Stimulated activated CD8-positive, alpha-beta memory T cell treated with anti-CD3 and anti-CD28 coated beads, Interleukin-15, amount 100 ng/mL, for 48 hours (primary cell): ENCODE measurements at regions not wholly inside any gene's neighbourhood (a gene's known extent, or its start where the extent isn't known, plus 50 kb on each side); places are given as distances from the start of the nearest gene placed in this dataset.
"Not testable (repeated sequence)": the region's sequence is repeated elsewhere in the genome, so short reads cannot be mapped to it uniquely, and the experiment has no call there.

Experiments used
- DNase-seq, 2 donors: peaks; one replicate each; pipeline ENCODE4 v3.0.0-alpha.2; 2020; ENCODE audit warnings: low read depth in 2 of 2

GRCh38 chr10:65133652-65134051 is 1612.5 kb downstream of the REEP3 start:
- DNase-seq, result no peak

- DNase-seq, result no peak
These were observed 1614.3 kb downstream of the REEP3 start for GRCh38 chr10:65135508-65135907.

- no peak for DNase-seq
These were observed 1621.6 kb downstream of the REEP3 start for GRCh38 chr10:65142641-65143435.

- DNase-seq, result no peak
These were observed 1622.5 kb downstream of the REEP3 start for GRCh38 chr10:65143723-65144122.

- no peak for DNase-seq
These were observed 1628.7 kb downstream of the REEP3 start for GRCh38 chr10:65149878-65150277.

- DNase-seq, result no peak
These were observed 1645.1 kb downstream of the REEP3 start for GRCh38 chr10:65166272-65166671.

- DNase-seq, result no peak
These were observed 1651.0 kb downstream of the REEP3 start for GRCh38 chr10:65172249-65172648.

- no peak for DNase-seq
These were observed 1655.8 kb downstream of the REEP3 start for GRCh38 chr10:65176994-65177393.

GRCh38 chr10:65183236-65183635 is 1662.0 kb downstream of the REEP3 start:
- DNase-seq, result no peak

GRCh38 chr10:65186668-65187067 is 1665.5 kb downstream of the REEP3 start:
- not testable (repeated sequence) for DNase-seq

- DNase-seq, result no peak
These were observed 1672.9 kb downstream of the REEP3 start for GRCh38 chr10:65194126-65194525.

GRCh38 chr10:65194555-65194954 is 1673.4 kb downstream of the REEP3 start:
- DNase-seq, result no peak

- DNase-seq, result no peak
These were observed 1674.9 kb downstream of the REEP3 start for GRCh38 chr10:65196111-65196510.

GRCh38 chr10:65197935-65198334 is 1676.7 kb downstream of the REEP3 start:
- no peak for DNase-seq

GRCh38 chr10:65201491-65201890 is 1680.3 kb downstream of the REEP3 start:
- no peak for DNase-seq

- DNase-seq, result no peak
These were observed 1683.8 kb downstream of the REEP3 start for GRCh38 chr10:65204999-65205398.

GRCh38 chr10:65213170-65213569 is 1692.0 kb downstream of the REEP3 start:
- DNase-seq, result no peak

- no peak for DNase-seq
These were observed 1698.2 kb downstream of the REEP3 start for GRCh38 chr10:65219444-65219843.

GRCh38 chr10:65231148-65231547 is 1694.7 kb upstream of the LRRTM3 start:
- DNase-seq, result no peak

GRCh38 chr10:65234261-65234660 is 1691.6 kb upstream of the LRRTM3 start:
- DNase-seq, result no peak

- DNase-seq, result no peak
These were observed 1690.6 kb upstream of the LRRTM3 start for GRCh38 chr10:65235266-65235665.

GRCh38 chr10:65235846-65236245 is 1690.0 kb upstream of the LRRTM3 start:
- no peak for DNase-seq

GRCh38 chr10:65265451-65265954 is 1660.3 kb upstream of the LRRTM3 start:
- no peak for DNase-seq

GRCh38 chr10:65269551-65269950 is 1656.3 kb upstream of the LRRTM3 start:
- DNase-seq, result not testable (repeated sequence)
